ENCODE measurements at regions not wholly inside any gene's neighbourhood (a gene's known extent, or its start where the extent isn't known, plus 50 kb on each side); places are given as distances from the start of the nearest gene placed in this dataset.

GRCh38 chr11:22920939-22921565 is 60.8 kb upstream of the CCDC179 start:
- Histone ChIP-seq H3K27ac (ENCODE audit: low read depth, low read length) (no peak overlapping the region), H3K4me3 (ENCODE audit: low read length) (no peak overlapping the region), H3K36me3 (ENCODE audit: insufficient read depth, low read length) (no peaks in the 10 kb centered on the region), H3K27me3 (ENCODE audit: insufficient read depth, low read length, poor library complexity, severe bottlenecking) (no peaks in the 10 kb centered on the region), H3K9me3 (ENCODE audit: low read length) (no peaks in the 10 kb centered on the region), H3K4me1 (ENCODE audit: insufficient read depth, low read length) (no peaks in the 10 kb centered on the region)
- DNase-seq: no peak
- no peaks in the 10 kb centered on the region for H3K9me3 Mint-ChIP-seq
- ChIA-PET POLR2A (no interaction called here), CTCF (no interaction called here)
- H3K36me3 Mint-ChIP-seq: no peaks in the 10 kb centered on the region
- peaks cover 0 to 2% (median 0%) of the 10 kb centered on the region in 3 donors for H3K4me1 Mint-ChIP-seq
- no peaks in the 10 kb centered on the region for H3K27me3 Mint-ChIP-seq
- no peak overlapping the region for H3K27ac Mint-ChIP-seq
- no peak overlapping the region for H3K4me3 Mint-ChIP-seq

DNA sequence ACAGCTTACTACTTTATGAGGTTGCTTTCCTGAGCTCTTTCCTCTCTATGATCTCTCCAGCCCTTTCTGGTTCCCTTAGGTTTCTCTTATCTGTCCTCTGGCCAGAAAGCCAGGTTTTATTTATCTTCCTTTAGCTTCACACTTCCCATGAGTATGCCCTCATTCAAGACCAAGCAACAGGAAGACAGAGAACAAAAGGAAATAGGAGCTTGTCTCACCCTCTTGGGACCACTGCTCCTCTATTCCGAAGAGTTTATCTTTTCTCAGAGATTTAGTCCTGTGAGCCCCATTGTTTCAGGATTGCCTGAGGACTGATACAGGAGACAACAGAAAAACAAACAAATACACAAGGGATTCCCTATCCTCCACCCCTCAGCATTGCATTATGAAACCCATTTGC is 62.4 kb upstream of the CCDC179 start:
- Mint-ChIP-seq H3K4me1 (peaks cover 0 to 2% (median 0%) of the 10 kb centered on the region in 3 donors), H3K9me3 (no peaks in the 10 kb centered on the region), H3K36me3 (no peaks in the 10 kb centered on the region), H3K27ac (peak overlapping the region in 2 of 8 donors; percentile 1 to 24), H3K4me3 (no peak overlapping the region), H3K27me3 (no peaks in the 10 kb centered on the region)
- ChIA-PET CTCF (no interaction called here), POLR2A (no interaction called here)
- DNase-seq: no peak
- Histone ChIP-seq H3K27me3 (ENCODE audit: insufficient read depth, low read length, poor library complexity, severe bottlenecking) (no peaks in the 10 kb centered on the region), H3K36me3 (ENCODE audit: insufficient read depth, low read length) (no peaks in the 10 kb centered on the region), H3K4me1 (ENCODE audit: insufficient read depth, low read length) (no peaks in the 10 kb centered on the region), H3K27ac (ENCODE audit: low read depth, low read length) (no peak overlapping the region), H3K9me3 (ENCODE audit: low read length) (no peaks in the 10 kb centered on the region), H3K4me3 (ENCODE audit: low read length) (no peak overlapping the region)

DNA sequence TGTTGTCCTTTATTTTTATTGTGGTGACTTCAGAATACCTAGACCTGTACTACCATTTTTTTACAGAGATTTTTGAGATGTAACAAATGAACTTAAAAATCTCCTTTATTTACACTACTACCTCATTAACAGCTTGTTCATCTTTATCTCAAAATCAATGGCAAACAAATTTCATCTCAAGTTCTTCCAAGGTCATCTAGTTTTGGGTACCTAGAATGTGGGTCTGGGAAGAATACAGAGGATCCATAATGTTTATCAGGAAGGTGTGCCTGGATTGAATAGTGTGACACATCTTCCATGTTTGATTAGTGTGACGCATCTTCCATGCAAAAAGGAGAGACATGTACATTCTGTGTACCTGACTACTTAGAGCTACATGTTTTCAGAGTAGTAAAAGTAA is 63.3 kb upstream of the CCDC179 start:
- ChIA-PET POLR2A (no interaction called here), CTCF (no interaction called here)
- Mint-ChIP-seq H3K36me3 (no peaks in the 10 kb centered on the region), H3K4me1 (peaks cover 0 to 2% (median 0%) of the 10 kb centered on the region in 3 donors), H3K9me3 (no peaks in the 10 kb centered on the region), H3K4me3 (no peak overlapping the region), H3K27me3 (no peaks in the 10 kb centered on the region), H3K27ac (no peak overlapping the region)
- H3K4me3 ChIP-seq (ENCODE audit: low read length): no peak overlapping the region
- DNase-seq: no peak
- H3K36me3 ChIP-seq (ENCODE audit: insufficient read depth, low read length): no peaks in the 10 kb centered on the region
- no peaks in the 10 kb centered on the region for H3K27me3 ChIP-seq (ENCODE audit: insufficient read depth, low read length, poor library complexity, severe bottlenecking)
- H3K4me1 ChIP-seq (ENCODE audit: insufficient read depth, low read length): no peaks in the 10 kb centered on the region
- no peaks in the 10 kb centered on the region for H3K9me3 ChIP-seq (ENCODE audit: low read length)
- H3K27ac ChIP-seq (ENCODE audit: low read depth, low read length): no peak overlapping the region

- H3K27me3 ChIP-seq (ENCODE audit: insufficient read depth, low read length, poor library complexity, severe bottlenecking): no peaks in the 10 kb centered on the region
- ChIA-PET POLR2A (no interaction called here), CTCF (no interaction called here)
- H3K27ac ChIP-seq (ENCODE audit: low read depth, low read length): no peak overlapping the region
- no peak for DNase-seq
- Mint-ChIP-seq H3K4me1 (no peaks in the 10 kb centered on the region), H3K4me3 (no peak overlapping the region), H3K27ac (no peak overlapping the region), H3K36me3 (no peaks in the 10 kb centered on the region), H3K27me3 (no peaks in the 10 kb centered on the region), H3K9me3 (no peaks in the 10 kb centered on the region)
- H3K4me1 ChIP-seq (ENCODE audit: insufficient read depth, low read length): no peaks in the 10 kb centered on the region
- H3K4me3 ChIP-seq (ENCODE audit: low read length): no peak overlapping the region
- no peaks in the 10 kb centered on the region for H3K9me3 ChIP-seq (ENCODE audit: low read length)
- H3K36me3 ChIP-seq (ENCODE audit: insufficient read depth, low read length): no peaks in the 10 kb centered on the region
Measured at GRCh38 chr11:22926341-22926740, 66.1 kb upstream of the CCDC179 start.

- POLR2A ChIA-PET: no interaction called here
- no peaks in the 10 kb centered on the region for H3K36me3 ChIP-seq (ENCODE audit: insufficient read depth, low read length)
- H3K27me3 ChIP-seq (ENCODE audit: insufficient read depth, low read length, poor library complexity, severe bottlenecking): no peaks in the 10 kb centered on the region
- Mint-ChIP-seq H3K27ac (no peak overlapping the region), H3K36me3 (no peaks in the 10 kb centered on the region), H3K27me3 (no peaks in the 10 kb centered on the region), H3K4me1 (no peaks in the 10 kb centered on the region), H3K9me3 (no peaks in the 10 kb centered on the region), H3K4me3 (no peak overlapping the region)
- H3K4me1 ChIP-seq (ENCODE audit: insufficient read depth, low read length): no peaks in the 10 kb centered on the region
- H3K9me3 ChIP-seq (ENCODE audit: low read length): no peaks in the 10 kb centered on the region
- CTCF ChIA-PET: no interaction called here
- no peak for DNase-seq
- H3K4me3 ChIP-seq (ENCODE audit: low read length): no peak overlapping the region
- H3K27ac ChIP-seq (ENCODE audit: low read depth, low read length): no peak overlapping the region
Measured at GRCh38 chr11:22927793-22928192, 67.5 kb upstream of the CCDC179 start.

- Mint-ChIP-seq H3K4me1 (no peaks in the 10 kb centered on the region), H3K27me3 (no peaks in the 10 kb centered on the region), H3K27ac (no peak overlapping the region), H3K9me3 (no peaks in the 10 kb centered on the region), H3K36me3 (no peaks in the 10 kb centered on the region), H3K4me3 (no peak overlapping the region)
- POLR2A ChIA-PET: no interaction called here
- H3K27ac ChIP-seq (ENCODE audit: low read depth, low read length): no peak overlapping the region
- no peaks in the 10 kb centered on the region for H3K9me3 ChIP-seq (ENCODE audit: low read length)
- no peak for DNase-seq
- no peaks in the 10 kb centered on the region for H3K4me1 ChIP-seq (ENCODE audit: insufficient read depth, low read length)
- no peaks in the 10 kb centered on the region for H3K36me3 ChIP-seq (ENCODE audit: insufficient read depth, low read length)
- no peak overlapping the region for H3K4me3 ChIP-seq (ENCODE audit: low read length)
- CTCF ChIA-PET: no interaction called here
- no peaks in the 10 kb centered on the region for H3K27me3 ChIP-seq (ENCODE audit: insufficient read depth, low read length, poor library complexity, severe bottlenecking)
Measured at GRCh38 chr11:22928207-22928917, 68.1 kb upstream of the CCDC179 start.

DNA sequence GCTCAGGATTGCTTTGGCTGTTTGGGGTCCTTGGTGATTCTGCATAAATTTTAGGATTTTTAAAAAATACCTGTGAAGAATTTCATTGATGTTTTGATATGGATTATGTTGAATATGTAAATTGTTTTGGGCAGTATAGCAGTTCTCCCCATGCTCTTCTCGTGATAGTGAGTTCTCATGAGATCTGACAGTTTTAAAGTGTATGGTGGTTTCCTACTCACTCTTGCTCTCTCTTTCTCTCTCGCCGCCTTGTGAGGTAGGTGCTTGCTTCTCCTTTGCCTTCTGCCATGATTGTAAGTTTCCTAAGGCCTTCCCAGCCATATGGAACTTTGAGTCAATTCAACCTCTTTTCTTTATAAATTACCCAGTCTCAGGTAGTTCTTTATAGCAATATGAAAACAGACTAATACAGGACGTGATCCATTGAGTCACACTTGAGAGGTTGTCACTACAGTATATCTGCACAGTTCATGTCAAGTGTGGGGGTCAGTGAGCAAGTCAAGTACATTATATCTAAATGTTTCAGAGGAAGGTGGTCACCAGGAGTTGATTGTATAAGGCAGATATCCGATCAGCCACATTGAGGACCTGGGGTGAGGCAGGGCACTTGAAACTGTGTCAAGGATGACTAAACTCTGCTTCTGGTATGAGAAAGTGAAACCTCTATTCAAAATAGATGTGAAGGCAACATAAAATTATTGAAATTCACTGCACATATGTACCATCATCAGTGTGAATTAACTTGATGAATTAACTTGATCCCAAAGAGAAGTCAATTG is 70.7 kb upstream of the CCDC179 start:
- DNase-seq: no peak
- no peak overlapping the region for H3K4me3 Mint-ChIP-seq
- CTCF ChIA-PET: no interaction called here
- no peak overlapping the region for H3K4me3 ChIP-seq (ENCODE audit: low read length)
- H3K27me3 ChIP-seq (ENCODE audit: insufficient read depth, low read length, poor library complexity, severe bottlenecking): no peaks in the 10 kb centered on the region
- H3K36me3 ChIP-seq (ENCODE audit: insufficient read depth, low read length): no peaks in the 10 kb centered on the region
- POLR2A ChIA-PET: no interaction called here
- peaks cover 0 to 5% (median 0%) of the 10 kb centered on the region in 3 donors for H3K36me3 Mint-ChIP-seq
- H3K4me1 ChIP-seq (ENCODE audit: insufficient read depth, low read length): no peaks in the 10 kb centered on the region
- H3K4me1 Mint-ChIP-seq: no peaks in the 10 kb centered on the region
- no peaks in the 10 kb centered on the region for H3K9me3 ChIP-seq (ENCODE audit: low read length)
- H3K27me3 Mint-ChIP-seq: no peaks in the 10 kb centered on the region
- no peak overlapping the region for H3K27ac ChIP-seq (ENCODE audit: low read depth, low read length)
- H3K9me3 Mint-ChIP-seq: no peaks in the 10 kb centered on the region
- no peak overlapping the region for H3K27ac Mint-ChIP-seq

DNA sequence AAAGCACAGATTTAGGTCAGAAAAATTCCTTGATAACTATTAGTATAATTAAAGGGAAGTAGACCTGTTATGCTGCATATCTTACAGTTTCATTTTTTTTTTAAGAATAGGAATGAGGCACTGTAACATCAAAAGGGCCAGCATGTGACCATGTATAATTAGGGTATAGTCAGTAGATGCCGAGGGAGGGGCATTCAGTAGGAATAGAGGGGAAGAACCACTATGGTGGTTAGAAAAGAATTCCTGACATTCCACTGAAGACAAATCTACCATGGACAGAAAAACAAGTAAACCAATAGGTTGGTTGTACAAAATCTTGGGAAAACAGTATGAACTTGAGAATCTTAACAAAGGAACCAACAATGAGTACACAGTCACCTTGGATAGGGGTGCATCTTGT is 78.4 kb upstream of the CCDC179 start:
- Histone ChIP-seq H3K27me3 (ENCODE audit: insufficient read depth, low read length, poor library complexity, severe bottlenecking) (no peaks in the 10 kb centered on the region), H3K36me3 (ENCODE audit: insufficient read depth, low read length) (no peaks in the 10 kb centered on the region), H3K4me1 (ENCODE audit: insufficient read depth, low read length) (no peaks in the 10 kb centered on the region), H3K9me3 (ENCODE audit: low read length) (no peaks in the 10 kb centered on the region), H3K27ac (ENCODE audit: low read depth, low read length) (no peak overlapping the region), H3K4me3 (ENCODE audit: low read length) (no peak overlapping the region)
- CTCF ChIA-PET: no interaction called here
- Mint-ChIP-seq H3K4me3 (no peak overlapping the region), H3K36me3 (peaks cover 0 to 21% (median 2%) of the 10 kb centered on the region in 3 donors), H3K4me1 (no peaks in the 10 kb centered on the region), H3K27me3 (no peaks in the 10 kb centered on the region), H3K9me3 (peaks cover 0 to 11% (median 6%) of the 10 kb centered on the region in 5 donors), H3K27ac (no peak overlapping the region)
- POLR2A ChIA-PET: no interaction called here
- no peak for DNase-seq
